GM23248 (cell line): ENCODE measurements at regions not wholly inside any gene's neighbourhood (a gene's known extent, or its start where the extent isn't known, plus 50 kb on each side); places are given as distances from the start of the nearest gene placed in this dataset.

Experiments
- DNase-seq: peaks from one replicate; pipeline ENCODE4 v3.0.0-alpha.2; 2015
- H2AFZ ChIP-seq: fragments of 200-600 bp; sonication (generic); 2 replicates; pipeline ENCODE4 v1.6.1; 2016; ENCODE audit warnings: antibody characterized with exemption
- H3F3A ChIP-seq: fragments of 200-600 bp; sonication (generic); 2 replicates; pipeline ENCODE4 v1.6.1; 2016; ENCODE audit warnings: mild to moderate bottlenecking, antibody characterized with exemption, mixed run types; ENCODE audit not compliant: insufficient read depth
- H3K27ac ChIP-seq: fragments of 200-600 bp; sonication (generic); 2 replicates; pipeline ENCODE4 v1.5.1; 2016; ENCODE audit warnings: mild to moderate bottlenecking
- H3K27me3 ChIP-seq: fragments of 200-600 bp; sonication (generic); replicated peaks from 2 replicates; pipeline ENCODE4 v1.6.1; 2016; ENCODE audit warnings: mild to moderate bottlenecking; ENCODE audit not compliant: insufficient read depth
- H3K36me3 ChIP-seq: fragments of 200-600 bp; sonication (generic); 2 replicates; pipeline ENCODE4 v1.6.1; 2016; ENCODE audit warnings: low read depth, mild to moderate bottlenecking
- H3K4me1 ChIP-seq: fragments of 200-600 bp; sonication (generic); 2 replicates; pipeline ENCODE4 v1.6.1; 2016; ENCODE audit warnings: mild to moderate bottlenecking; ENCODE audit not compliant: insufficient read depth
- H3K4me2 ChIP-seq: fragments of 200-600 bp; sonication (generic); one replicate; pipeline ENCODE4 v1.6.1; 2016; ENCODE audit warnings: mild to moderate bottlenecking; ENCODE audit not compliant: unreplicated experiment
- H3K4me3 ChIP-seq: fragments of 200-600 bp; sonication (generic); 2 replicates; pipeline ENCODE4 v1.5.1; 2016; ENCODE audit warnings: mild to moderate bottlenecking
- H3K79me2 ChIP-seq: fragments of 200-600 bp; sonication (generic); 2 replicates; pipeline ENCODE4 v1.6.1; 2016; ENCODE audit warnings: mild to moderate bottlenecking; ENCODE audit not compliant: insufficient read depth
- H3K9ac ChIP-seq: fragments of 200-600 bp; sonication (generic); 2 replicates; pipeline ENCODE4 v1.6.1; 2016; ENCODE audit warnings: mild to moderate bottlenecking
- H3K9me2 ChIP-seq: fragments of 200-600 bp; sonication (generic); 2 replicates; pipeline ENCODE4 v1.6.1; 2016; ENCODE audit warnings: mixed run types, mild to moderate bottlenecking, moderate library complexity; ENCODE audit not compliant: insufficient read depth
- H3K9me3 ChIP-seq: fragments of 200-600 bp; sonication (generic); one replicate; pipeline ENCODE4 v1.6.1; 2017; ENCODE audit warnings: low read depth
- H4K20me1 ChIP-seq: fragments of 200-600 bp; sonication (generic); 2 replicates; pipeline ENCODE4 v1.6.0; 2016; ENCODE audit not compliant: insufficient read depth
- EZH2 ChIP-seq: fragments of 200-600 bp; sonication (generic); IDR thresholded peaks from 2 replicates; pipeline ENCODE4 v1.6.1; 2018; ENCODE audit warnings: antibody characterized with exemption, mild to moderate bottlenecking; ENCODE audit not compliant: insufficient read depth, poor library complexity, severe bottlenecking
- EZH2phosphoT487 ChIP-seq: fragments of 200-600 bp; sonication (generic); IDR thresholded peaks from 2 replicates; pipeline ENCODE4 v1.6.1; 2018; ENCODE audit warnings: antibody characterized with exemption, moderate library complexity, mild to moderate bottlenecking, low read depth; ENCODE audit not compliant: insufficient read depth
- WGBS, 2 experiments: methylation state at CpG; one replicate each; pipeline ENCODE4 v1.1.6; 2015 to 2017; ENCODE audit warnings: low lambda C conversion rate in 2 of 2, low coverage in 1 of 2; ENCODE audit errors: missing lambda C conversion rate in 2 of 2; 5-methylcytosine and 5-hydroxymethylcytosine counted together
- in situ Hi-C: fragments of 300-500 bp; cut with MboI; formaldehyde crosslinking; loops from 2 replicates; pipeline ENCODE4 v1.15.0; 2020

- Histone ChIP-seq H3K27me3 (no peaks in the 10 kb centered on the region), H3K27ac (no peak overlapping the region), H3F3A (no peaks in the 10 kb centered on the region), H3K79me2 (no peaks in the 10 kb centered on the region), H3K4me2 (no peak overlapping the region), H3K4me3 (no peak overlapping the region), H4K20me1 (no peaks in the 10 kb centered on the region), H3K9me2 (no peaks in the 10 kb centered on the region), H3K9me3 (no peaks in the 10 kb centered on the region), H2AFZ (no peak overlapping the region), H3K4me1 (no peaks in the 10 kb centered on the region), H3K36me3 (no peaks in the 10 kb centered on the region), H3K9ac (no peak overlapping the region)
- in situ Hi-C loops: no loop called here
- DNase-seq: no peak
- TF ChIP-seq EZH2phosphoT487 (no peak), EZH2 (no peak)
- WGBS, 2 experiments: 9 to 13% methylated on average over 2 to 4 of the region's 6 CpGs
Measured at GRCh38 chrX:80207327-80207726, 192.8 kb downstream of the TBX22 start.

- H3K79me2 ChIP-seq: no peaks in the 10 kb centered on the region
- no peak overlapping the region for H3K9ac ChIP-seq
- no peak overlapping the region for H3K4me3 ChIP-seq
- no peak overlapping the region for H3K4me2 ChIP-seq
- no peaks in the 10 kb centered on the region for H3K9me3 ChIP-seq
- no peak overlapping the region for H3K27ac ChIP-seq
- no peaks in the 10 kb centered on the region for H3F3A ChIP-seq
- TF ChIP-seq EZH2phosphoT487: no peak
- no peak for TF ChIP-seq EZH2
- H4K20me1 ChIP-seq: no peaks in the 10 kb centered on the region
- no peaks in the 10 kb centered on the region for H3K36me3 ChIP-seq
- no peaks in the 10 kb centered on the region for H3K4me1 ChIP-seq
- WGBS, 2 experiments: 0 to 9% methylated on average over 2 of the region's 2 CpGs
- in situ Hi-C loops: no loop called here
- peak; percentile 0 for DNase-seq
- H3K27me3 ChIP-seq: no peaks in the 10 kb centered on the region
- H3K9me2 ChIP-seq: no peaks in the 10 kb centered on the region
- H2AFZ ChIP-seq: no peak overlapping the region
Measured at GRCh38 chrX:80216086-80216485, 201.5 kb downstream of the TBX22 start.

- H3K9me2 ChIP-seq: no peaks in the 10 kb centered on the region
- no peak for TF ChIP-seq EZH2phosphoT487
- no peak for TF ChIP-seq EZH2
- H2AFZ ChIP-seq: no peak overlapping the region
- H3K36me3 ChIP-seq: no peaks in the 10 kb centered on the region
- H3K9me3 ChIP-seq: no peaks in the 10 kb centered on the region
- H3K27me3 ChIP-seq: no peaks in the 10 kb centered on the region
- H3K27ac ChIP-seq: no peak overlapping the region
- no peaks in the 10 kb centered on the region for H3K4me1 ChIP-seq
- no peak for DNase-seq
- no peak overlapping the region for H3K9ac ChIP-seq
- H3F3A ChIP-seq: no peaks in the 10 kb centered on the region
- H3K4me2 ChIP-seq: no peak overlapping the region
- H4K20me1 ChIP-seq: no peaks in the 10 kb centered on the region
- in situ Hi-C loops: no loop called here
- no peaks in the 10 kb centered on the region for H3K79me2 ChIP-seq
- no peak overlapping the region for H3K4me3 ChIP-seq
Measured at GRCh38 chrX:80223982-80224579, 196.2 kb upstream of the TENT5D start.

- Histone ChIP-seq H3K79me2 (no peaks in the 10 kb centered on the region), H3K9me3 (no peaks in the 10 kb centered on the region), H3K27ac (no peak overlapping the region), H3K4me3 (no peak overlapping the region), H3K4me2 (no peak overlapping the region), H3K27me3 (no peaks in the 10 kb centered on the region), H2AFZ (no peak overlapping the region), H3K36me3 (no peaks in the 10 kb centered on the region), H4K20me1 (no peaks in the 10 kb centered on the region), H3K9me2 (no peaks in the 10 kb centered on the region), H3F3A (no peaks in the 10 kb centered on the region), H3K4me1 (no peaks in the 10 kb centered on the region), H3K9ac (no peak overlapping the region)
- 7 to 8% methylated on average over 2 of the region's 2 CpGs for WGBS, 2 experiments
- in situ Hi-C loops: no loop called here
- TF ChIP-seq EZH2 (no peak), EZH2phosphoT487 (no peak)
- DNase-seq: no peak
Measured at GRCh38 chrX:80229626-80230025, 190.6 kb upstream of the TENT5D start.

- H3K9ac ChIP-seq: no peak overlapping the region
- H3K27me3 ChIP-seq: no peaks in the 10 kb centered on the region
- H3F3A ChIP-seq: no peaks in the 10 kb centered on the region
- H2AFZ ChIP-seq: no peak overlapping the region
- H3K79me2 ChIP-seq: no peaks in the 10 kb centered on the region
- H3K4me1 ChIP-seq: no peaks in the 10 kb centered on the region
- in situ Hi-C loops: no loop called here
- 35 to 38% methylated on average over 4 to 5 of the region's 5 CpGs for WGBS, 2 experiments
- H3K4me2 ChIP-seq: no peak overlapping the region
- no peaks in the 10 kb centered on the region for H3K9me3 ChIP-seq
- TF ChIP-seq EZH2phosphoT487 (no peak), EZH2 (no peak)
- no peak overlapping the region for H3K4me3 ChIP-seq
- no peak for DNase-seq
- no peaks in the 10 kb centered on the region for H3K9me2 ChIP-seq
- no peaks in the 10 kb centered on the region for H4K20me1 ChIP-seq
- H3K27ac ChIP-seq: no peak overlapping the region
- no peaks in the 10 kb centered on the region for H3K36me3 ChIP-seq
Measured at GRCh38 chrX:80237072-80237471, 183.2 kb upstream of the TENT5D start.
